SIG-M5 (cell line): ENCODE measurements at regions not wholly inside any gene's neighbourhood (a gene's known extent, or its start where the extent isn't known, plus 50 kb on each side); places are given as distances from the start of the nearest gene placed in this dataset.

Experiments used
- DNase-seq: peaks from one replicate; lab custom pipeline; 2025; lab: John Stamatoyannopoulos, UW

- no peak for DNase-seq
Measured at GRCh38 chr2:226207671-226208070, 591.9 kb downstream of the IRS1 start.

DNA sequence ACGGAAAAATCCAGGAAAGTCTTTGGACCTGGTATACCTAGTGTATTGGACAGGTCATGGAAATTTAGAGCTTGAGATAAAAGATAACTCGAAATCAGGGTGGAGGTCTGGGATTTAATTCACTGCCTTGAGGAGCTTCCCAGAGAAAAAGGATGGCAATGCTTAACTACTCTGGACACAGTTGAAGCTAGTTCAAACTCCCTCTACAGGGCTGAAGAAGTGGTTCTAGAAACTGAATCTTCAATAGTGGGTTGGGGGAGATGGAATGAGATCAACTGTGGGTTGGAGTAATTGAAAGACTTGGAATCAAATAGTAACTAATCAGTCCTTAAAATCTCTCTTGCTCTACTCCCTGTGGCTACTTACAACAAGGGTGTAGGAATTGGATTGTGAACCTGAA, 600.1 kb downstream of the IRS1 start:
- DNase-seq, result no peak

DNA sequence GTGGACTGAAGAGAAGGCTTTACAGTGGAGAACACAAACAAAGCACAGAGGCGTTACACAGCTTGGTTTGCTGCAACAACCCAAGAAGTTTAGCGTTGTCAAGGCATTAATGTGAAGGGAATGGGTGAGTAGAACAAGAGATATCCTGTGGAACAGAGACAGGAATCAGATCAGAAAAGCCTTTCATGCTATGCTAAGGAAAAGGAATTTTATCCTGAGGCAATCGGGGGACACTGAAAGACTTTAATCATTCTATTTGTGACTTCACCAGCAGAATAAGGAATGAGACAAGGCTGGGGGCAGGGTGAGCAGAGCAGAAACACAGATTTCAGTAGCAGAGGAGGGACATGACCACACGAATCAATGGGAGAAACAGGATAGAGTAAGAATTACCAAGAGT, 600.7 kb downstream of the IRS1 start:
- no peak for DNase-seq

GRCh38 chr2:226190479-226191252, 609.0 kb downstream of the IRS1 start:
- no peak for DNase-seq

- DNase-seq, result no peak
Measured at GRCh38 chr2:226189061-226189460, 610.6 kb downstream of the IRS1 start.

- no peak for DNase-seq
Measured at GRCh38 chr2:226187616-226188015, 612.0 kb downstream of the IRS1 start.

GRCh38 chr2:226187156-226187555, 612.5 kb downstream of the IRS1 start:
- DNase-seq, result no peak

DNA sequence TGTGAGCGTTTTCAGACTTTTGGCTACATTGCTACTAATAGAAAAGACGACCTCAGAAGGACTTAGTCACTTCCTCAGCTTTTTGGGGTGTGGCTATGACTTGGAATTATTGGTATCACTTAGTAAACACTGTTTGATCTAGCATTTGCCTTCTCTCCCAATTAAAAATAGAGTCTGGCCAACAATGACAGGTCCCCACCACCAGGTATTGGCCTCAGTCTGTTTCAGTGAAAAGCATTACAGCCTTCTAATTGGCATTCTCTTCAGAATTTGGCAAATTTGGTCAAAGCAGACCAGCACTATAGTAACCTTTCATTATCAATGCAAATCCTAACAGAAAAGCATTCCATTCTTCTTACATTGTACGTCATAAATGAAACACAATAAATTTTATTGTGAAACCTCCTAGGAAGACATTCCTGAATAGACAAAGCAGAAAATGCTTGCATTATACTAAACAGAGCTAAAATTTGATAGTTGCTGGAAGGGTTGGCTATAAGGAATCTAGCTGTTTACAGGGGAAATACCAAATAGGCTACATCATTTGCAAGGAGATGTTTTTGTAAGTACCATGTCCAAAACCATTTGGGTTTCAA, 613.9 kb downstream of the IRS1 start:
- no peak for DNase-seq

- no peak for DNase-seq
Measured at GRCh38 chr2:226184940-226185615, 614.5 kb downstream of the IRS1 start.

GRCh38 chr2:226184540-226184939, 615.1 kb downstream of the IRS1 start:
- DNase-seq, result no peak

DNA sequence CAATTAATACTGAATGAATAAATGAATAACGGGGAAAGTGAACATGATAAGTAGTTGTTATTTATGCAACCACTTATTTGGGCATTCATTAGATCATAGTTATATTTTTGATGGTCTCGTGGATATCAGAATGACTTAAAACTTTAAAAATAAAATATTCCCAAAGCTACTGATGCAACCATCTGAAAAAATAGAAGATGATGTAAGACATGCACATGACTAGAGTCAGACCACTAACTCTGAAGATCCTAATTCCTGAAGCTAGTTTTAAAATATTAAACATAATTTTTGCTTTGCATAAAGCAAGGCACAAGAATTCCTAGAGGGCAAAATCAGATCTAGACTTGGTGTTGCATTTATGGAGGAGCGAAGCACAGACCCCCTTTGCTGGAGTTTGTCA, 616.1 kb downstream of the IRS1 start:
- DNase-seq, result no peak

GRCh38 chr2:226183033-226183432, 616.6 kb downstream of the IRS1 start:
- DNase-seq, result no peak

GRCh38 chr2:226181909-226182308, 617.7 kb downstream of the IRS1 start:
- no peak for DNase-seq

DNA sequence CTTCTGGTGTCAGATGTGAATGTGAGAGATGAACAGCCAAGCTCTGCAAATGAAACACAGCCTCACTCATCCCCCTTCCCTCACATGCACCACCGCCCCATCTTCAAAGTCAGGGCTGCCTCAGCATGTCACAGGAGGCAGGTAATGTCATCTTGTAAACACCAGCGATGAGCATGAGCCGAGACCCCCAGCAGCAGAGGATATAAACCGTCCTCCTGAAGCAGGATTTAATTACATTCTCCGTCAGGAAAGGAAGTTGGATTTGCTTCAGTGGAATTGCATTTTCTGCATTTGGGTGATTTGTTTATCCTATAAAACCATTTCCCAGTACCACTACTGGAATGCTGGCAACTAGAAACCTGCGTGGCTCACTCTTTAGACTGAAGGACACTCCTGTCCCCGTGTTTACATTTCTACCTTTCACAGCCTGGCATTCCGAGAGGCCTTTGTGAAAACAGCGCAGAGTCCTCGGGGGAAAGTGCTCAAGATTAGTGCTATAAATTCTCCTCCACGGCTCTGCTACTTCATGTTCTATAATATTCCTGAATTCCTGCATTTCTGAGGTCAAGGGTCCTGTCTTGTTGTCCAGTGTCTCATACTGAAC, 619.2 kb downstream of the IRS1 start:
- DNase-seq, result no peak

DNA sequence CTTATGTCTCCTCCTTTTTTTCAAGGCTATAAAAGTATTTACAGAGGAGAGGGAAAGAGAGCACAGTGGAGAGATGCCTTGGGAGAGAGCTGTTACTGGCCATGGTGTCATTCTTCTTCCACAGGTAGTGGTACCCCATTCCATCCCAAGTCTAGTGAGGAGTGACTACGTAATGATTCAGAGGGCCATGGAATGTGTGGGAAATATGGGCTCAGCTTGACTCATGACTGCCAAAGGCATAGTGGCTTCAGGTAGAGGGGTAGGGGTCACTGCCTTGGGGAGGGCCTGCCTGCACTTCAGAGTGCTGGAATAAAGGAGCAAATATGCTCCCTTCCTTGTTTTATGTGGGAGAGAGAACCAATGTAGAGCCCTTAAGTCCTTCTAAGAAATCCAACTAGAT, 620.6 kb downstream of the IRS1 start:
- no peak for DNase-seq

DNA sequence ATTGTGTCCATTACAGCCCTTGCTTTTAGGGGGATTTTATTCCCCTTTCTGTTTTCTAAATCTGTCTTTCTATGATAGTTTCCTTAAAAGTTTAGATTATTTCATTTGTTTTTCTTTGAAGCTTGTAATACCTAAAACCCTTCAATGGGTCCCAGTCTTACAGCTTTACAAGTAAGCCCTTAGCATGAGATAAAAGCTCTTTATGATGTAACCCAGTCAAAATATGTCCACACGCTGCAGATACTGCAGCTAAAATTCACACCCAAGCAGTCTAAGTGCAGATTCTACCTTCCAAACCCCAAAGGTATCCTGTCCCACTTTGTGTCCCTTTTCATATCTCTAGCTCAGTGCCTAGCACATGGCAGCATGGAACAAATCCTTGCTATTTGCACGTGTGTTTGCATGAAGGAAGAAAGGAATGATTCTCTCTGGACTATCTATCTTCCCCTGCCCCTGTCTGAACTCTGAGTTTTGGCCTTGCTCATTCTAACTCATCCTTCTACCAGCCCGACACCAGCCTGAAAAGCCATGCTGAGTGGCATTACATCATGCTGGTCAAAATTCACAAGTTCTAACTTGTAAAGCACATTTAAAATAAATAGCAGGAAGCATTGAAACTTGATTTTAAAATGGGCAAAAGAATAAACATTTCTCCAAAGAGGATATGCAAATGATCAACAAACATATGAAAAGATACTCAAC, 623.2 kb downstream of the IRS1 start:
- DNase-seq, result no peak

GRCh38 chr2:226174390-226174789, 625.2 kb downstream of the IRS1 start:
- no peak for DNase-seq

GRCh38 chr2:226172939-226173338, 626.7 kb downstream of the IRS1 start:
- DNase-seq, result no peak

DNA sequence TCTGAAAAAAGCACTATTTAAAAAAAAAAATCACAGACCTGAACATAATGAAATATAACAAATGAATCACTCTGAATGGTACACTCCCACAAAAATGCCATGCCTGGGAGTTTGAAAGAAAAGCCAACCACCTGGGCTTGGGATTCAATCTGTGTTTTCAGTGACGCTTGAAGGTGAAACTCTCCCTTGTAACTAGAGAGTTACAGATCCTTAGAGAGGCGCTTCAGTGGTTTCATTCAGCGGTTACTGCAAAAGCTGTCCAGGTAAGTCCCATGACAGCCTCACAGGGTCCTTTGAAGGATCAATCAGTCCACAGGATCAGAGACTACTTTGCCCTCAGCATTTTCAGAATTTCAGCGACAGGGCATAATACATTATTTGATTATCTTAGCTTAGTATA, 627.3 kb downstream of the IRS1 start:
- no peak for DNase-seq

DNA sequence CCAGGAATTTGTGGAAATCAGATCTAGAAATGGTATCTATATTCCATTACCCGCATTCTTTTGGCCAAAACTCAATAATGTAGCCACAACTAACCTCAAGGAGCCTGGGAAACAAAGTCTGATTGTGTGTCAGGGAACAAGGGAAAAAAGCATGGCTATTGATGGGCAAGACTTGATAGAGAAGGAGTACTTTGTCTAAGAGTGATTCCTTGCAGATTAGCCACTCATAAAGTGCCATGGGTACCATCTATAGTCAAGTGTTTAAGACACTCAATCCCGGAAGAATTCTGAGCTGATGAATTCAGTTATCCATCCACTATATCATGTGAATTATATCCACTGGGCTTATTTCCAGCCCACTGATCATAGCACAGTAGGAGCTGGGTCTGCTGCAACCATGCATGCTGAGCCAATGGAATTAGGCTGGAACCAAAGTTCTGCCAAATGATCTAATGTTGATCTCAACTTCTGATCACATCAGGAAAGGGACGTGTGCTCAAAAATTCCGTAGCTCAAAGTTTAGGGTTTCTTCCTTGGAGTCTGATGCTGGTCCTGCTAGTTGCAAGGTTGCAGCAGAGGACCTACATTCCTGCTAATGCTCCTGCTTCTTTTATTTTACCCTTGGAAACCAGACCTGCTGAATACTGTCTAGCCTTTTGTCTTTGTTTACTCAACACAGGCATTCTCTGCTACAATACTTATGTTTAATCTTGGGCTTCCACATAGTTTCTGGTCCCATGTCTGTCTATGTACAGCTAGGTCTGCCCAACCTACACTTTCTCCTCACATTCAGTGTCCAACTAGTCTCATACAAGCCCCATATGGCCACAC, 629.7 kb downstream of the IRS1 start:
- no peak for DNase-seq

- DNase-seq, result no peak
Measured at GRCh38 chr2:226168496-226169160, 631.0 kb downstream of the IRS1 start.
